ENCODE measurements at regions not wholly inside any gene's neighbourhood (a gene's known extent, or its start where the extent isn't known, plus 50 kb on each side); places are given as distances from the start of the nearest gene placed in this dataset.

GRCh38 chr5:133698646-133699526 is 86.5 kb upstream of the FSTL4 start:
- no peak for TF ChIP-seq CTCF (conservative IDR thresholded peaks at IDR 0.05)
- TF ChIP-seq ZFX (IDR thresholded peaks at IDR 0.05), result no peak
